PC-9 (cell line): ENCODE measurements at regions not wholly inside any gene's neighbourhood (a gene's known extent, or its start where the extent isn't known, plus 50 kb on each side); places are given as distances from the start of the nearest gene placed in this dataset.

Source experiments
- BruUV-seq: library from RNA; stranded (reverse); fragments of 400-500 nt; replicated peaks from 2 replicates; lab custom pipeline; 2021; lab: Mats Ljungman, UMichigan
- CTCF ChIA-PET: fragments of 300-600 bp; sonication (Branson Sonifier 250); formaldehyde crosslinking; loops from one replicate; lab custom pipeline; 2022; ENCODE audit warnings: antibody characterized with exemption; lab: Charles Lee
- POLR2A ChIA-PET: fragments of 300-600 bp; sonication (Branson Sonifier 250); formaldehyde crosslinking; loops from one replicate; lab custom pipeline; 2022; ENCODE audit warnings: antibody characterized with exemption; ENCODE audit not compliant: unreplicated experiment; lab: Charles Lee
- DNase-seq, 2 experiments: peaks; one replicate each; pipeline versions ENCODE4 v3.0.0 to v3.0.0-alpha.2; 2015 to 2022; ENCODE audit warnings: mixed read lengths in 1 of 2
- H2AFZ ChIP-seq: fragments of 200-600 bp; sonication (generic); 2 replicates; pipeline ENCODE4 v1.8.1; 2017; ENCODE audit warnings: antibody characterized with exemption
- H3F3A ChIP-seq: fragments of 200-600 bp; sonication (generic); 2 replicates; pipeline ENCODE4 v1.8.1; 2017; ENCODE audit warnings: antibody characterized with exemption, mild to moderate bottlenecking, low read depth; ENCODE audit not compliant: insufficient read depth
- H3K27ac ChIP-seq: fragments of 200-600 bp; sonication (generic); 2 replicates; pipeline ENCODE4 v1.6.1; 2016; ENCODE audit warnings: mixed run types
- H3K27me3 ChIP-seq: fragments of 200-600 bp; sonication (generic); 2 replicates; pipeline ENCODE4 v1.6.1; 2016; ENCODE audit warnings: low read depth, mixed run types; ENCODE audit not compliant: insufficient read depth
- H3K36me3 ChIP-seq: fragments of 200-600 bp; sonication (generic); 2 replicates; pipeline ENCODE4 v1.6.1; 2016; ENCODE audit warnings: low read depth, mixed run types
- H3K4me1 ChIP-seq: fragments of 200-600 bp; sonication (generic); replicated peaks from 2 replicates; pipeline ENCODE4 v1.6.1; 2016; ENCODE audit warnings: mixed run types; ENCODE audit not compliant: insufficient read depth
- H3K4me2 ChIP-seq: fragments of 200-600 bp; sonication (generic); 2 replicates; pipeline ENCODE4 v1.6.1; 2017; ENCODE audit warnings: mixed run types
- H3K4me3 ChIP-seq: fragments of 200-600 bp; sonication (generic); 2 replicates; pipeline ENCODE4 v1.6.1; 2016; ENCODE audit warnings: mixed run types
- H3K79me2 ChIP-seq: fragments of 200-600 bp; sonication (generic); 2 replicates; pipeline ENCODE4 v1.6.1; 2017; ENCODE audit warnings: low read depth, mixed run types
- H3K9me2 ChIP-seq: fragments of 200-600 bp; sonication (generic); 2 replicates; pipeline ENCODE4 v1.8.1; 2017; ENCODE audit warnings: mild to moderate bottlenecking; ENCODE audit not compliant: insufficient read depth
- H3K9me3 ChIP-seq: fragments of 200-600 bp; sonication (generic); 2 replicates; pipeline ENCODE4 v1.8.1; 2016; ENCODE audit warnings: low read depth; ENCODE audit not compliant: insufficient read depth
- H4K20me1 ChIP-seq: fragments of 200-600 bp; sonication (generic); 2 replicates; pipeline ENCODE4 v1.8.1; 2017; ENCODE audit not compliant: insufficient read depth
- EZH2 ChIP-seq: fragments of 200-600 bp; sonication (generic); IDR thresholded peaks from 2 replicates; pipeline ENCODE4 v1.8.0; 2017; ENCODE audit warnings: antibody characterized with exemption, low read depth
- intact Hi-C: fragments of 100-400 bp; cut with micrococcal nuclease; formaldehyde crosslinking; loops from one replicate; pipeline ENCODE4 v1.10.0; 2022; ENCODE audit not compliant: unreplicated experiment
- TF ChIP-seq, protein P1 (sequence below): fragments of 200-600 bp; sonication (generic); conservative IDR thresholded peaks from 2 replicates; pipeline ENCODE4 v1.6.1; 2017; ENCODE audit warnings: mixed run types, antibody characterized with exemption, mild to moderate bottlenecking, moderate library complexity

DNA sequence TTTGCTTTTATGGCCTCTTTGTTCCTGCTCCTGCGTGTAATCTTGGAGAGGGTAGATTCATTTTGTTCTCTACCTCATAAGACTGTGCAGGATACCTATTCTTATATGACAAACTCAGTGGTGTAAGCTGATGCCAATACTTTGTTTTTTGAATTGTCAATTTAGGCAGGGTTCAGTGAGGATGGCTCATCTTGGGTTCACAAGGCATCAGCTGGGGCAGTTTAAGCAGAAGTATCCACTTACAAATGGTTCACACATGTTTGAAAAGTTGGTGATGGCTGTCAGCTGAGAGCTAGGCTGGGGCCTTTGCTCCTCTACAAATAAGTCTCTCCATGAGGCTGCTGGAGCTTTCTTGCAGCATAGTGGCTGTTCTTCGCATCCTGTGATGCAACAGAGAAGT is 920.6 kb upstream of the PIK3C3 start:
- CTCF ChIA-PET: no interaction called here
- POLR2A ChIA-PET: no interaction called here
- no peak overlapping the region for H3K4me3 ChIP-seq

DNA sequence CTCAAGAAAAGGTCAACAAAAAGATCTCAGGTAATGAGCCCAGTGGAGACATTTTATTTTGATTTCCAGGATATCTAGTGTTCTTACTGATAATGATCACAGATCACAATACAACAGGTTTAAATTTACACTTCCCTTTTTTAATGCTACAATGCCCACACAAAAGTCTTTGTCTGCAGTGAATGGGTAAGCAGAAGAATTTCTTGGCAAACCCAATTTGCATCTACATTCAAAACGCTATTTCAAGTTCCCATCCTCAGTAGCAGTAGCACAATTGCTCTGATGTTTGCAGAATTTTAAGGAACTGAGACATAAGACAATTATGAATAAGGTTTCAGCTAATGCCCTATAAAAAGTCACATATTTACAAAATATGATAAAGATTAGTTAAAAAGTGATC is 929.4 kb upstream of the PIK3C3 start:
- Histone ChIP-seq H3K79me2 (no peaks in the 10 kb centered on the region), H4K20me1 (no peaks in the 10 kb centered on the region), H3K9me2 (no peaks in the 10 kb centered on the region), H3K9me3 (no peaks in the 10 kb centered on the region), H3K36me3 (no peaks in the 10 kb centered on the region), H3K27me3 (no peaks in the 10 kb centered on the region), H2AFZ (no peak overlapping the region), H3K4me1 (no peaks in the 10 kb centered on the region), H3K27ac (no peak overlapping the region), H3K4me2 (no peak overlapping the region), H3F3A (no peaks in the 10 kb centered on the region), H3K4me3 (no peak overlapping the region)
- intact Hi-C loops: no loop called here
- CTCF ChIA-PET: no interaction called here
- no peak for TF ChIP-seq EZH2
- TF ChIP-seq, protein P1, sequence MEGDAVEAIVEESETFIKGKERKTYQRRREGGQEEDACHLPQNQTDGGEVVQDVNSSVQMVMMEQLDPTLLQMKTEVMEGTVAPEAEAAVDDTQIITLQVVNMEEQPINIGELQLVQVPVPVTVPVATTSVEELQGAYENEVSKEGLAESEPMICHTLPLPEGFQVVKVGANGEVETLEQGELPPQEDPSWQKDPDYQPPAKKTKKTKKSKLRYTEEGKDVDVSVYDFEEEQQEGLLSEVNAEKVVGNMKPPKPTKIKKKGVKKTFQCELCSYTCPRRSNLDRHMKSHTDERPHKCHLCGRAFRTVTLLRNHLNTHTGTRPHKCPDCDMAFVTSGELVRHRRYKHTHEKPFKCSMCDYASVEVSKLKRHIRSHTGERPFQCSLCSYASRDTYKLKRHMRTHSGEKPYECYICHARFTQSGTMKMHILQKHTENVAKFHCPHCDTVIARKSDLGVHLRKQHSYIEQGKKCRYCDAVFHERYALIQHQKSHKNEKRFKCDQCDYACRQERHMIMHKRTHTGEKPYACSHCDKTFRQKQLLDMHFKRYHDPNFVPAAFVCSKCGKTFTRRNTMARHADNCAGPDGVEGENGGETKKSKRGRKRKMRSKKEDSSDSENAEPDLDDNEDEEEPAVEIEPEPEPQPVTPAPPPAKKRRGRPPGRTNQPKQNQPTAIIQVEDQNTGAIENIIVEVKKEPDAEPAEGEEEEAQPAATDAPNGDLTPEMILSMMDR: no peak
- POLR2A ChIA-PET: no interaction called here
- no TSS peak for BruUV-seq
- DNase-seq: no peak

More for the DNA sequence above, 920.6 kb upstream of the PIK3C3 start:
- no peaks in the 10 kb centered on the region for H3K27me3 ChIP-seq
- TF ChIP-seq EZH2: no peak
- TF ChIP-seq, protein P1: no peak
- no peaks in the 10 kb centered on the region for H3K9me3 ChIP-seq
- no peaks in the 10 kb centered on the region for H3K9me2 ChIP-seq
- no peaks in the 10 kb centered on the region for H3K4me1 ChIP-seq
- H3K79me2 ChIP-seq: no peaks in the 10 kb centered on the region
- H3F3A ChIP-seq: no peaks in the 10 kb centered on the region
- no peaks in the 10 kb centered on the region for H3K36me3 ChIP-seq
- BruUV-seq: no TSS peak
- no peak overlapping the region for H2AFZ ChIP-seq
- H3K27ac ChIP-seq: no peak overlapping the region
- DNase-seq: no peak
- no peak overlapping the region for H3K4me2 ChIP-seq
- intact Hi-C loops: no loop called here
- no peaks in the 10 kb centered on the region for H4K20me1 ChIP-seq

DNA sequence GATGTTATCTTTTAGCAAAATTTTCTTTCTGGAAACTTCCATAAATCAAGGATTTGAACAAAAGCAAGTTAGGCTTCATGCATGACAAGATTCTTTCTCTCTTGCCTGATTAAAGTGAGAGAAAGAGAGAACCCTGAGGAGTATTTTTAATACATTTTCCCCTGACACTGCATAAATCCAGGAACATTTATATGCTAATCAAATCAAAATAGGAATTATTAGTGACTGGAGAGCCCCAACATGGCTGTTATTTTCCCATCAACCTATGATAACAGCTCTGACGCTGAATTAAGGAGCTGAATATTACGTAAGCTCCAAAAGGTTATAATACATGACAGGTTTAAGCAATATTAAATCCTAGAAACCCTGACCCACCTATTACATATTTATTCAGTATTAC is 930.2 kb upstream of the PIK3C3 start:
- ChIA-PET CTCF (no interaction called here), POLR2A (no interaction called here)
- no TSS peak for BruUV-seq

More for the DNA sequence above, 930.2 kb upstream of the PIK3C3 start:
- H3K4me2 ChIP-seq: no peak overlapping the region
- H2AFZ ChIP-seq: no peak overlapping the region
- no peak for DNase-seq
- no peaks in the 10 kb centered on the region for H3K27me3 ChIP-seq
- H4K20me1 ChIP-seq: no peaks in the 10 kb centered on the region
- intact Hi-C loops: no loop called here
- H3K9me2 ChIP-seq: no peaks in the 10 kb centered on the region
- H3K27ac ChIP-seq: no peak overlapping the region
- no peaks in the 10 kb centered on the region for H3K4me1 ChIP-seq
- H3K36me3 ChIP-seq: no peaks in the 10 kb centered on the region
- no peaks in the 10 kb centered on the region for H3K9me3 ChIP-seq
- H3K4me3 ChIP-seq: no peak overlapping the region
- TF ChIP-seq EZH2: no peak
- TF ChIP-seq, protein P1: no peak
- H3K79me2 ChIP-seq: no peaks in the 10 kb centered on the region
- no peaks in the 10 kb centered on the region for H3F3A ChIP-seq
